EH (cell line): ENCODE measurements at regions not wholly inside any gene's neighbourhood (a gene's known extent, or its start where the extent isn't known, plus 50 kb on each side); places are given as distances from the start of the nearest gene placed in this dataset.
A peak's percentile ranks its signal among the peaks of the same experiment; 100 is the strongest.

Experiments used
- DNase-seq: peaks from one replicate; pipeline ENCODE4 v3.0.0-alpha.2; 2015; ENCODE audit warnings: low read depth

GRCh38 chrX:40278340-40279090 is 180.8 kb upstream of the BCOR start:
- DNase-seq, result no peak

- no peak for DNase-seq
Observed at GRCh38 chrX:40277672-40278071, 179.9 kb upstream of the BCOR start.

DNA sequence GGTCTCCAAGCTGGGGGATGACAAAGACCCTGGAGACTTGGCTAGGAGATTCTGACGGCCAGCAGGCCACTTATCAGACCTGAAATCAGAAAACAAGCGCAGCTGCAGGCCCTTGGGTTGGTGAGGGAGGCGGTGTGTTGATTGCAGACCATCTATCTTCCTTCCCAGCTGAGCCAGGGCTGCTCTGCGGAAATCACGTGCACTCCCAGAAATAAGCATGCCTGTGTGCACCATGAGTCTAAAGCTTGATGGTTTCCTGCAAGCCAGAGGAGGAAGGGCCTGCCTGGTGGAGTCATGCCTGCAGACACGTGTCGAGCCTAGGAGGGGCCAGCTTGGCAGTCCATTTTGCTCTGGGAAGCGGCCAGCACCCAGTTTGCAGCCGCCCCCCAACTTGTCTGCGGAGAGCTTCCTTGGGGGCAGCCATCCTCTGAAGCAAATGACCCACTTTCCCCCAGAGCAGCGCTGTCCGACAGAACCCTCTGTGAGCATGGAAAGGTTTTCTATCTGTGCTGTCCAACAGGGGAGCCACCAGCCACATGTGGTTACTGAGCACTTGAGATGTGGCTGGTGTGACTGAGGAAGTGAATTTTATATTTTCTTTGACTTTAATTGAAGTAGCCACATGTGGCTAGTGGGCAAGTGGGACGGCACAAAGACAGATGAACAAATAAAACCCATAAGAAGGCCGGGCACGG is 175.7 kb upstream of the BCOR start:
- DNase-seq, result peak; percentile 49

- DNase-seq, result no peak
Observed at GRCh38 chrX:40272776-40273175, 175.0 kb upstream of the BCOR start.

GRCh38 chrX:40272141-40272540 is 174.4 kb upstream of the BCOR start:
- peak; percentile 49 for DNase-seq

DNA sequence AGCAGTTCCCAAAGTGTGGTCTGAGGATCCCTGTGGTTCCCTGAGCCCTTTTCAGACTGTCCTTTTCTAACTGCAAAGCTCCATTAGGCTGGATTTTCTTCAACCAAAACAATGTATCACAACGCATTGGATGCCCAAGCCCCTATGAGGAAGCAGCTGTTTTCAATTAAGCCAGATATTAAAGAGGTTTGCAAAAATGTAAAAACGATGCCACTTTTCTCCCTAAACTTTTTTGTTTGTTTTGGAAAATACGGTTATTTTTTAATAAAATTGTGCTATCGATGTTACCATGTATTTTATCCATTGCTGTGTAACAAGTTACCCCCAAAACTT is 170.4 kb upstream of the BCOR start:
- DNase-seq, result peak; percentile 38

DNA sequence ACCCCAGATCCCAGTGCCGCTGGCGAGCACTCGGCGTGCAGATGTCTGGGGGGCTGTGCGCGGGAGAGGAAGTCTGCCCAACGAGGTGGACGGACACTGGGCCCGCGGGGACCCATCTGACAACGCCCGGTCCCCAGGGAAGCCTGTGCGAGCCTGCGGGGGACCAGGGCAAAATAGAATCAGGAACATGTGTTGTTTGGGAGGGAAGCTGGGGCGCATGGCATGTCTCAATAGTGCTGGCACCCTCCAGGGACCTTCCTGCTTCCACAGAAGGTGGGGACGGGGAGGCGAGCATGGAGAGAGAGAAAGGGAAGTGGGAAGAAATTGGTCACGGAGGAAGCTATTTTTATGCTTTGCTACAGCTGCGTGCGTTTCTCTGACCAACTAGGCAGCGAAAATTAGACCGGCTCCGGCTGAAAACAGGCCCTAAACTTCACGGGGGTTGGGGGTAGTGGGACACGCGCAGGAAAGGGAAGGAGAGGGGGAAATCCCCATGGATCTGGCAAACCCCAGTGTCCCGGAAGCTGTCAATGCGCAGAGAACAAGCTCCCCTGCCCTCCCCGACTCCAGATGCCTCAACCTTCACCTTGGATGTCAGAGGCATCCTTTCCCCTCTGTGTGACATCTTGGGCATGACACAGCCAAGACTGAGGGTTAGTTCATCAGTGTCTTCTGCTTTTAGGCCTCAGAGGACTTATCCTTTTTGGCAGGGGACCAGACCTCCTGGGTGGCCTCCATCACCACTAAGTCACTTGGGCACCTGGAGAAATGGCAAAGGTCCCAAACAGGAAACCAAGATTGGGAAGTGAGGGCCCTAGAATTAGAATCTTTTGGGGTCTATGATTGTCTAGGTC is 169.8 kb upstream of the BCOR start:
- peak; percentile 28 for DNase-seq

- peak; percentile 69 for DNase-seq
Observed at GRCh38 chrX:40266490-40267333, 169.0 kb upstream of the BCOR start.

GRCh38 chrX:40265936-40266335 is 168.2 kb upstream of the BCOR start:
- DNase-seq, result no peak

- DNase-seq, result peak; percentile 79
Observed at GRCh38 chrX:40263014-40263560, 165.3 kb upstream of the BCOR start.

DNA sequence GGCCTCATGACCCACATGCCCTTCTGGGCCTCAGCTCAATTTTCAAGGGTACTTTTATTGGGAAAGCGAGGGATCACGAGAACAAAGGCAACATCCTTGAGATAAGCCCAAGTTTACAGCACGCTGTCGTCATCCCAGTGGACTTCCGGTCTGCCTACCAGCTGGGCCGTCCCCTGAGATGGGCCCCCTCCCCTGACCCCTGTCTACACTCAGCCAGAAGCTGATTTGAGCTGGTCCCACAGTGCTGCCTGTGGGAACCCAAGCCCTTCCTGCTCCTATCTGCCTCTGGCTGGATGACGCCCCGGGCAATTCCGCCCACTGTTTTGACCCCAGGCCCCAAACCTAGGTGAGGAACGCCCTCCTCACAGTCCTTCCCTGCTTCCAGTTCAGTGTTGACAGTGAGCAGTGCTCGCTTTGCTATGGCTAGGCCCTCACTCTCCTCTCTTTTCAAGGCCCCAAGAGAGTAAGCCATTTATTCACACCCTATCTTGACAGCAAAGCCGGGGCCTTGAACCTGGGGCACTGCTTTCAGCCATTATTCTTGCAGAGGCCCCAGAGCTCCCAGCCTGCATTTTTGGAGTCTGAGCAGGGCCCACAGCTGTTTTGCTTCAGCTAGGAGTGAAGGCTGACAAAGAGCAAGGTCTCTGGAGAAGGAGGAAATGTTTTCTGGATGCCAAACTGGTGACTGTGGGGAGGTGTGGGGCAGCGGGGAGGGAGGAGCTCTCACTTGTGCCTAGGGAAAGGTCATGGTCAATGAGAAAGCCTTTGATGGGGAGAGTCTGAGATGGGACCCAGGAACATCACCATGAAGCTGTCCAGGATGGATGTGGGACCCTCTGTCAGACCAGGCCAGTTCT is 164.6 kb upstream of the BCOR start:
- peak; percentile 86 for DNase-seq

- DNase-seq, result no peak
Observed at GRCh38 chrX:40261833-40262156, 164.0 kb upstream of the BCOR start.

GRCh38 chrX:40260146-40260747 is 162.5 kb upstream of the BCOR start:
- DNase-seq, result peak; percentile 69

DNA sequence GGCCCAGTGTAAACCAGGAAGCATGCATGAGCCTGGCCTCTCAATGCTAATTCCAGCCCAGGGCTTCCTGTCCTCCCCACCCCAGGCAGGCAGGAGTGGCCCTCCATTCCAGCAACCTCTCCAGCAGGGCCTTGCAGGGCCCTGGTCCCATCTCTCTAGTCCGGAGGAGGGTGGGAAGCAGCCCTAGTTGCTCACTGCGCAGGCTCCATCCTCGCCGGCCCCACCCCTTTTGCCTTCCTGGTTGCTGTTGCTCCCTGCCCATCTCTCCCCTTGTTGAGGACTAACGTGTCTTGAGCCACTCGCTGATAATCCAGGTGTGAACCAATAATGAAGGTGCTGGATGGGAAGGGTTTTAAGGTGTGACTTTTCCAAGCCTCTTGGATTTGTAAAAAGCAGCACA is 161.2 kb upstream of the BCOR start:
- DNase-seq, result no peak

DNA sequence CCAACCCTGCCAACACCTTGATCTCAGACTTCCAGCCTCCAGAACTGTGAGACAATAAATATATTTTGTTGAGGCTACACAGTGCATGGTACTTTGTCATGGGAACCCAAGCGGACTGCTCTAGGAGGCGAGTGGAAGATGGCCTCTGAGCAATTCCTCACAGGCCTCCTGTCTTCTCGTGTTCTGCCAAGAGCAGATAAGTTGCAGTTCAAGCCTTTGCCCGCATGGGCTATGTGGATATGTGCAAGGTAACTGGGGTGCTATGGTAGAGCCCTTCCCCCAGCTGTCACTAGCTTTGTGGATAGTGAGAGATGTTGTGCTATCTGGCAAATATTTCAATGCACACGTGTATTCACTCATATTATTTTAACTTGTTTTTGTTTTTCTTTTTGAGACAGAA is 156.0 kb upstream of the BCOR start:
- DNase-seq, result no peak

DNA sequence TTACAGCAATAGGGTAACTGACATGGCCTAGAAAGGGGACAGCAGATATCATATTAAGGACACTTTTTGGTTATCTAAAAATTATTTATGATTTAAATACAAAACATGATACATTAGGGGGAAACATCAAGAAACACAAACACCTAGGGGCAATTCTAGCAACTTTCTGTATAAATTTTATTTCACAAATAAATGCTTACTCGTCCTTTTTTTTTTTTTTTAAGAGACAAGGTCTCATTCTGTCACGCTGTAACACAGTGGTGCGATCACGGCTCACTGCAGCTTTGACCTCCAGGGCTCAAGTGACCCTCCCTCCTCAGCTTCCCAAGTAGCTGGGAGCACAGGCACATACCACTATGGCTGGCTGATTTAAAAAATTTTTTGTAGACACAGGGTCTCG is 151.8 kb upstream of the BCOR start:
- no peak for DNase-seq

DNA sequence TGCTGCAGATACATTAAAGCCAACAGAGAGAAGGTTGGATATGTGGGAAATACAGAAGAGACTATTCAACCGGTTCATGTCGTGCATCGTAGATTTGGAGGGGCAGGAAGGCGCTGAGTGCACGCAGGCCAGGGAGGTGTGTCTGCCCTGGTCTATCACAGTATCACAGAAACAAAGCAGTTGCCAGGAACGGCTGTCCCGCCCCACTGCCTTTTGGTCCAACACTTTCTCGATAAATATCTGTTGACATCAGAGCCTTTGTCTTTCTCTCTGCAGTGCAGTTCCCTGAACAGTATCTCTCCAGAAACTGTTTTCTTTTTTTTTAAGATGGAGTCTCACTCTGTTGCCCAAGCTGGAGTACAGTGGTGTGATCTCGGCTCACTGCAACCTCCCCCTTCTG is 151.1 kb upstream of the BCOR start:
- DNase-seq, result no peak

DNA sequence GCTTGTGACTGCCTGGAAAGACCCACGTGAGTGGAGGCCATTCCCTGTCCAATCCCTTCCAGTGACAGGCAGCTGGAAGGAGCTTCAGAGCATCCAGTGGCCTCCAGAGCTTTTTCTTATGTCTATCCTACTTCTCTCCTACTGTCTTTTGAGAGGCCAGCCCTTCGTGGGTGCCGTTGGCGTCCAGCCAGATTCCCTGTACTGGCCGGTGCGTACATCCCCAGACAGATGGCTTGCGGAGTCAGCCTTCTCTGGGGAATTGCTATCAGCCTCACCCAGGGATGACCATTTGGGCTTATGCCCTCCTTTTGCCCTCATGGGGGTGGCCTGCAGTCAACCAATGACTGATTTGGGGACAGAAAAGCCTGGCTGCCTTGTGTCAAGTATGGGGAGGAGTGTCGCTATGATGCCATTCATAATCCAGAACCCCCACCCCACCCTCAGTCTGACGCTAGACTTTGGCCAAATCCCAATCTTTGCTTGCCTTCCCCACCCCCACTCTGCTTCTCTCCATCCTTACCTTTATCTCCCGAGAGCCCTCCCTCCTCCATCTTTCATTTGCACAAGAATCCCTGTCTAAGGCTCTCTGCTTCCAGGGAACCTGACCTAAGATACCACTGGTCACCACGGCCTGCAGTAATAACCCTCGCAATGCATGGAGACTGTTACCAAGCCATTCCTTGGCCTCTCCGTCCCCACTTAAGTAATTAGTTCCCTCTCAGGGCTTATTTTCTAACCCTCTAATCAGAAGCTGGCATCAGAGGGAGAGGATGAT is 150.3 kb upstream of the BCOR start:
- no peak for DNase-seq

- DNase-seq, result no peak
Observed at GRCh38 chrX:40247382-40247781, 149.6 kb upstream of the BCOR start.
